ENCODE measurements at regions not wholly inside any gene's neighbourhood (a gene's known extent, or its start where the extent isn't known, plus 50 kb on each side); places are given as distances from the start of the nearest gene placed in this dataset.

DNA sequence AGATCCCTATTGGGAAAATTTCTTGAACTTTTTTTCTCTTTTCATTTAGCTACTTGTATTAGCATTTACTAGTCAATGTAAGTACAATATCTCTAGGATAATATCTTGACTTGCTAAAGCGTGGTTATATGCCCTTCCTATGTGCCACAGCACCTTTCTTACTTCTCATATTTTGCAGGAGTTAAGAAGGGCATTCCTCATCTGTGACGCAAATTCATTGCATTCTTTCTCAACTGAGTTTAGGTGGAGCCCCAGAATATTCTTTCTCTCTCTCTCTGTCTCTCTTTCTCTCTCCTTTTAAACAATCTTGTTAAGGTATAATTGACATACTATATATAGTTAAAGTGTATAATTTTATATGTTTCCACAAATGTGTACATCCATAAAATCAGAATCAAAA is 266.1 kb downstream of the RAB38 start:
- TF ChIP-seq, protein P1, sequence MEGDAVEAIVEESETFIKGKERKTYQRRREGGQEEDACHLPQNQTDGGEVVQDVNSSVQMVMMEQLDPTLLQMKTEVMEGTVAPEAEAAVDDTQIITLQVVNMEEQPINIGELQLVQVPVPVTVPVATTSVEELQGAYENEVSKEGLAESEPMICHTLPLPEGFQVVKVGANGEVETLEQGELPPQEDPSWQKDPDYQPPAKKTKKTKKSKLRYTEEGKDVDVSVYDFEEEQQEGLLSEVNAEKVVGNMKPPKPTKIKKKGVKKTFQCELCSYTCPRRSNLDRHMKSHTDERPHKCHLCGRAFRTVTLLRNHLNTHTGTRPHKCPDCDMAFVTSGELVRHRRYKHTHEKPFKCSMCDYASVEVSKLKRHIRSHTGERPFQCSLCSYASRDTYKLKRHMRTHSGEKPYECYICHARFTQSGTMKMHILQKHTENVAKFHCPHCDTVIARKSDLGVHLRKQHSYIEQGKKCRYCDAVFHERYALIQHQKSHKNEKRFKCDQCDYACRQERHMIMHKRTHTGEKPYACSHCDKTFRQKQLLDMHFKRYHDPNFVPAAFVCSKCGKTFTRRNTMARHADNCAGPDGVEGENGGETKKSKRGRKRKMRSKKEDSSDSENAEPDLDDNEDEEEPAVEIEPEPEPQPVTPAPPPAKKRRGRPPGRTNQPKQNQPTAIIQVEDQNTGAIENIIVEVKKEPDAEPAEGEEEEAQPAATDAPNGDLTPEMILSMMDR (conservative IDR thresholded peaks at IDR 0.05) = no peak
- H3K4me2 ChIP-seq (ENCODE audit: insufficient read depth, insufficient read length, low read length) = no peak overlapping the region
- no peaks in the 10 kb centered on the region for H3K9me3 ChIP-seq (ENCODE audit: control insufficient read depth, low read depth, low read length)
- no peak overlapping the region for H2AFZ ChIP-seq (ENCODE audit: low read length)
- H3K4me1 ChIP-seq (ENCODE audit: insufficient read depth, low read length) = no peaks in the 10 kb centered on the region
- no peaks in the 10 kb centered on the region for H3K27me3 Mint-ChIP-seq (ENCODE audit: low read depth)
- no peak overlapping the region for H2BK120ac ChIP-seq (ENCODE audit: low read depth, low read length, poor library complexity, severe bottlenecking)
- no peaks in the 10 kb centered on the region for H4K20me1 ChIP-seq (ENCODE audit: control insufficient read depth, insufficient read depth, insufficient read length)
- H3K27ac Mint-ChIP-seq = no peak overlapping the region
- no peak for DNase-seq
- no peak overlapping the region for H2AK5ac ChIP-seq (ENCODE audit: insufficient read length, low read length)
- no peak overlapping the region for H2BK20ac ChIP-seq (ENCODE audit: low read depth, low read length, poor library complexity, severe bottlenecking)
- H3T11ph ChIP-seq (ENCODE audit: low read length) = no peak overlapping the region
- no peak overlapping the region for H3K23ac ChIP-seq (ENCODE audit: insufficient read length, low read depth, low read length)
- no peak overlapping the region for H3K27ac ChIP-seq (ENCODE audit: insufficient read length, low read depth, low read length)
- no peaks in the 10 kb centered on the region for H3K9me3 Mint-ChIP-seq
- H3K4ac ChIP-seq (ENCODE audit: low read depth, low read length) = no peak overlapping the region
- H3K4me1 Mint-ChIP-seq = peaks cover 4 to 6% of the 10 kb centered on the region in 2 experiments
- H3K9ac ChIP-seq (ENCODE audit: extremely low read depth, insufficient read length, low read length) = no peak overlapping the region
- no peak overlapping the region for H2BK12ac ChIP-seq (ENCODE audit: insufficient read length, low read depth, low read length)
- no CpG with 5 or more reads among the region's 2 CpGs for WGBS (ENCODE audit: extremely low coverage, insufficient read length, low lambda C conversion rate)
- H3K27me3 ChIP-seq (ENCODE audit: insufficient read depth, low read length) = no peaks in the 10 kb centered on the region
- H4K5ac ChIP-seq (ENCODE audit: insufficient read length, low read depth, low read length) = no peak overlapping the region
- H3K4me3 Mint-ChIP-seq = no peak overlapping the region
- no peak overlapping the region for H2BK5ac ChIP-seq (ENCODE audit: insufficient read length, low read length)
- H3K79me2 ChIP-seq (ENCODE audit: insufficient read depth, low read length) = no peaks in the 10 kb centered on the region
- H3K18ac ChIP-seq (ENCODE audit: insufficient read length, low read depth, low read length) = no peak overlapping the region
- no peaks in the 10 kb centered on the region for H3K79me1 ChIP-seq (ENCODE audit: insufficient read depth, low read depth, low read length, poor library complexity, severe bottlenecking)
- H4K91ac ChIP-seq (ENCODE audit: insufficient read length, low read depth, low read length) = no peak overlapping the region
- no peaks in the 10 kb centered on the region for H3K23me2 ChIP-seq (ENCODE audit: insufficient read length, low read depth, low read length, poor library complexity, severe bottlenecking)
- no peak overlapping the region for H4K8ac ChIP-seq (replicated peaks; ENCODE audit: insufficient read length, low read depth, low read length)
- H3K36me3 Mint-ChIP-seq (ENCODE audit: insufficient read depth in 1 of 3, low read depth in 3 of 3) = no peaks in the 10 kb centered on the region
- H2BK15ac ChIP-seq (ENCODE audit: low read depth, low read length) = no peak overlapping the region
- H3K14ac ChIP-seq (ENCODE audit: insufficient read depth, low read length) = no peak overlapping the region
- H3K56ac ChIP-seq (ENCODE audit: insufficient read length, low read depth, low read length) = no peak overlapping the region

Measured in H9 (cell line).